HL-60 (cell line): ENCODE measurements at regions not wholly inside any gene's neighbourhood (a gene's known extent, or its start where the extent isn't known, plus 50 kb on each side); places are given as distances from the start of the nearest gene placed in this dataset.

Source experiments
- DNase-seq, 2 experiments: peaks; one replicate each; pipeline ENCODE4 v3.0.0-alpha.2; 2010 to 2020; ENCODE audit warnings: low read depth in 1 of 2, low spot score in 1 of 2
- H3K27ac ChIP-seq: fragments of 250-450 bp; sonication (Bioruptor Pico); replicated peaks from 2 replicates; pipeline ENCODE4 v1.5.1; 2020; ENCODE audit warnings: mild to moderate bottlenecking, moderate library complexity
- H3K27me3 ChIP-seq: fragments of 250-450 bp; sonication (Bioruptor Pico); 2 replicates; pipeline ENCODE4 v1.5.1; 2021; ENCODE audit warnings: mild to moderate bottlenecking, moderate library complexity; ENCODE audit not compliant: insufficient read depth, poor library complexity, severe bottlenecking
- H3K4me3 ChIP-seq: replicated peaks from 2 replicates; pipeline ENCODE4 v1.5.1; 2011; ENCODE audit warnings: mild to moderate bottlenecking, control low read depth, low read length; ENCODE audit not compliant: insufficient read depth
- GABPA ChIP-seq: IDR thresholded peaks from 2 replicates; pipeline ENCODE4 v1.6.1; 2012; ENCODE audit warnings: low read depth
- POLR2AphosphoS5 ChIP-seq: IDR thresholded peaks from 2 replicates; pipeline ENCODE4 v1.6.1; 2012; ENCODE audit warnings: low read depth
- SPI1 ChIP-seq: IDR thresholded peaks from 2 replicates; pipeline ENCODE4 v1.6.1; 2012; ENCODE audit warnings: low read depth, mild to moderate bottlenecking, borderline replicate concordance
- TF ChIP-seq, protein P1 (sequence below): IDR thresholded peaks from one replicate; pipeline ENCODE4 v1.5.1; 2011; ENCODE audit warnings: low read length, control low read depth, inconsistent platforms; ENCODE audit not compliant: insufficient read depth
- TF ChIP-seq, protein P2 (sequence below): IDR thresholded peaks from 2 replicates; pipeline ENCODE4 v1.6.1; 2012; ENCODE audit warnings: low read depth; ENCODE audit not compliant: insufficient replicate concordance

DNA sequence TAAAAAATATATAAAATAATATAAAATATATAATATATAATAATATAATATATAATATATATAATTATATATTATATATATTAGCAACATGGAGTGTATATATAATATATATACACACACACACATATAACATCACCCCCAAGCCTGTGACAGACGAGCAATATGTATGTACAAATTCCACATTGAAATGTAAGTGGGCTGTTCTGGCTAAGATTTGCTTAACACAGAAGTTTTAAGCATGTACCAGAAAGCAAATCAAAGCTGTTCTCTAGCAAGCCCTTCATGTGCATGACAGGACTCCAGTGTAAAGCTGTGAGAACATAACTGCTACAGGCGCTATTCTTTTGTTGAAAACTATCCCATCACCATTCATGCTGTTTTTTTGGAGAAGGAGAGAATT is 261.7 kb upstream of the TNP1 start:
- H3K4me3 ChIP-seq, result no peak overlapping the region
- H3K27me3 ChIP-seq, result no peaks in the 10 kb centered on the region
- no peak for DNase-seq
- no peak overlapping the region for H3K27ac ChIP-seq
- TF ChIP-seq POLR2AphosphoS5 (no peak), GABPA (no peak), SPI1 (no peak)
- TF ChIP-seq, protein P1, sequence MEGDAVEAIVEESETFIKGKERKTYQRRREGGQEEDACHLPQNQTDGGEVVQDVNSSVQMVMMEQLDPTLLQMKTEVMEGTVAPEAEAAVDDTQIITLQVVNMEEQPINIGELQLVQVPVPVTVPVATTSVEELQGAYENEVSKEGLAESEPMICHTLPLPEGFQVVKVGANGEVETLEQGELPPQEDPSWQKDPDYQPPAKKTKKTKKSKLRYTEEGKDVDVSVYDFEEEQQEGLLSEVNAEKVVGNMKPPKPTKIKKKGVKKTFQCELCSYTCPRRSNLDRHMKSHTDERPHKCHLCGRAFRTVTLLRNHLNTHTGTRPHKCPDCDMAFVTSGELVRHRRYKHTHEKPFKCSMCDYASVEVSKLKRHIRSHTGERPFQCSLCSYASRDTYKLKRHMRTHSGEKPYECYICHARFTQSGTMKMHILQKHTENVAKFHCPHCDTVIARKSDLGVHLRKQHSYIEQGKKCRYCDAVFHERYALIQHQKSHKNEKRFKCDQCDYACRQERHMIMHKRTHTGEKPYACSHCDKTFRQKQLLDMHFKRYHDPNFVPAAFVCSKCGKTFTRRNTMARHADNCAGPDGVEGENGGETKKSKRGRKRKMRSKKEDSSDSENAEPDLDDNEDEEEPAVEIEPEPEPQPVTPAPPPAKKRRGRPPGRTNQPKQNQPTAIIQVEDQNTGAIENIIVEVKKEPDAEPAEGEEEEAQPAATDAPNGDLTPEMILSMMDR, result no peak
- TF ChIP-seq, protein P2, sequence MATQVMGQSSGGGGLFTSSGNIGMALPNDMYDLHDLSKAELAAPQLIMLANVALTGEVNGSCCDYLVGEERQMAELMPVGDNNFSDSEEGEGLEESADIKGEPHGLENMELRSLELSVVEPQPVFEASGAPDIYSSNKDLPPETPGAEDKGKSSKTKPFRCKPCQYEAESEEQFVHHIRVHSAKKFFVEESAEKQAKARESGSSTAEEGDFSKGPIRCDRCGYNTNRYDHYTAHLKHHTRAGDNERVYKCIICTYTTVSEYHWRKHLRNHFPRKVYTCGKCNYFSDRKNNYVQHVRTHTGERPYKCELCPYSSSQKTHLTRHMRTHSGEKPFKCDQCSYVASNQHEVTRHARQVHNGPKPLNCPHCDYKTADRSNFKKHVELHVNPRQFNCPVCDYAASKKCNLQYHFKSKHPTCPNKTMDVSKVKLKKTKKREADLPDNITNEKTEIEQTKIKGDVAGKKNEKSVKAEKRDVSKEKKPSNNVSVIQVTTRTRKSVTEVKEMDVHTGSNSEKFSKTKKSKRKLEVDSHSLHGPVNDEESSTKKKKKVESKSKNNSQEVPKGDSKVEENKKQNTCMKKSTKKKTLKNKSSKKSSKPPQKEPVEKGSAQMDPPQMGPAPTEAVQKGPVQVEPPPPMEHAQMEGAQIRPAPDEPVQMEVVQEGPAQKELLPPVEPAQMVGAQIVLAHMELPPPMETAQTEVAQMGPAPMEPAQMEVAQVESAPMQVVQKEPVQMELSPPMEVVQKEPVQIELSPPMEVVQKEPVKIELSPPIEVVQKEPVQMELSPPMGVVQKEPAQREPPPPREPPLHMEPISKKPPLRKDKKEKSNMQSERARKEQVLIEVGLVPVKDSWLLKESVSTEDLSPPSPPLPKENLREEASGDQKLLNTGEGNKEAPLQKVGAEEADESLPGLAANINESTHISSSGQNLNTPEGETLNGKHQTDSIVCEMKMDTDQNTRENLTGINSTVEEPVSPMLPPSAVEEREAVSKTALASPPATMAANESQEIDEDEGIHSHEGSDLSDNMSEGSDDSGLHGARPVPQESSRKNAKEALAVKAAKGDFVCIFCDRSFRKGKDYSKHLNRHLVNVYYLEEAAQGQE, result no peak

- H3K27me3 ChIP-seq, result no peaks in the 10 kb centered on the region
- H3K4me3 ChIP-seq, result no peak overlapping the region
- TF ChIP-seq, protein P2, result no peak
- TF ChIP-seq POLR2AphosphoS5 (no peak), GABPA (no peak), SPI1 (no peak)
- TF ChIP-seq, protein P1, result no peak
- no peak for DNase-seq
- H3K27ac ChIP-seq, result no peak overlapping the region
Measured at GRCh38 chr2:217120429-217120828, 260.6 kb upstream of the TNP1 start.

- H3K27ac ChIP-seq, result no peak overlapping the region
- DNase-seq, result no peak
- no peak overlapping the region for H3K4me3 ChIP-seq
- no peaks in the 10 kb centered on the region for H3K27me3 ChIP-seq
- TF ChIP-seq GABPA (no peak), POLR2AphosphoS5 (no peak), SPI1 (no peak)
- TF ChIP-seq, protein P2, result no peak
- TF ChIP-seq, protein P1, result no peak
Measured at GRCh38 chr2:217118559-217119284, 258.9 kb upstream of the TNP1 start.
